NCI-H82 treated with DMSO at 0.1 percent for 48 hours (cell line): ENCODE measurements at regions not wholly inside any gene's neighbourhood (a gene's known extent, or its start where the extent isn't known, plus 50 kb on each side); places are given as distances from the start of the nearest gene placed in this dataset.
"Not testable (repeated sequence)": the region's sequence is repeated elsewhere in the genome, so short reads cannot be mapped to it uniquely, and the experiment has no call there.

Experiments used
- DNase-seq: peaks from one replicate; lab custom pipeline; 2025; ENCODE audit not compliant: unreplicated experiment; lab: John Stamatoyannopoulos, UW

GRCh38 chr21:38916214-38916964, 110.7 kb downstream of the ETS2 start:
- no peak for DNase-seq

GRCh38 chr21:38915546-38915945, 109.8 kb downstream of the ETS2 start:
- DNase-seq, result no peak

- DNase-seq, result no peak
Observed at GRCh38 chr21:38914528-38915293, 109.0 kb downstream of the ETS2 start.

- DNase-seq, result no peak
Observed at GRCh38 chr21:38913893-38914527, 108.3 kb downstream of the ETS2 start.

GRCh38 chr21:38913120-38913892, 107.6 kb downstream of the ETS2 start:
- DNase-seq, result no peak

GRCh38 chr21:38912789-38913119, 107.0 kb downstream of the ETS2 start:
- DNase-seq, result no peak

DNA sequence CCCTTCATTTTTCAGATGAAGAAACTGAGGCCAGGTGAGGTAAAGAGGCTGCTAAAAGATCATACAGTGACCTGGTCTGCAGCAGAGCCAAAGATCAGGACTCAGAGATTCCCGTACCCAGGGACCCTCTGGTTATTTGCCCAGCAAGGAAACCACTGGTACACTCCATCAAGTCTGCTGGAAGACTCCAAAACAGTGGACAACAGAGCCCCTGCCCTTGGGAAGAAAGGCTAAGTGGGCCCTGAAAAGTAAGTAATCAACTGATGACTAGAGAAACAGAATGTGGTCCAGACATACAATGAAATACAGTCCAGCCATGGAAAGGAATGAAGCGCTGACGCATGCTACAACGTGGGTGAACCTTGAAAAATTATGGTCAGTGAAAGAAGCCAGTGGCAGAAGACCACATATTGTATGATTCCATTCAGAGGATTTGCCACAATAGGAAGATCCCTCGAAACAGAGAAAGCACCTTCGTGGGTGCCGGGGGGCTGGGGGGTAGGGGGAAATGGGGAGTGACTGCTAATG, 106.4 kb downstream of the ETS2 start:
- DNase-seq, result no peak

DNA sequence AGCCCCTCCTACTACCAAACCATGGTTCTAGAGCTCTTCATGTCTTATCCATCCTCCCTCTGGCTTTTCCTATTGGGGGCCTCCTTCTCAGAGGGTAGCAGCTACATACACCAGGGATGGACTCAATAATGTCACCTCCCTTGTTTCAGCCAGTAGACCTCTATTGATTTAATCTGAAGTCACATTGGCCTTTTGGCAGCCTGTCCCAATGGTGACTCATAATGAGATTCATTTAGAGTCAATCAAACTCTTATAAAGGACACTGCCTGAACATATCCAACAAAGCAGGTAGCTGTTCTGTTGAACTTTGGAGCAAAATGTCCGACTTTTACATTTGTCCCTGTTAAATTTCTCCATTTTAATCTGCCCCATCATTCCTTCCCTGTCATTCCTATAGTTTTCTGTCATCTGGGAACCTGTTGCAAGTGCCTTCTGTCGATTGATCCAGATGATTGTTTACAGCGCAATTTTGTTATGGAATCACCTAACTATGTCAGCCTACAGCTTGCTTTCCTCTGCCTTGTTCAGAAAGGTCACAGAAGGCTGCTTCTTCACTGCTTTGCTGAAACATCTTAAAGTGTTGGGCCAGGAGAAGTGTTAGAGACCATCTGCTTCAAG, 105.9 kb downstream of the ETS2 start:
- no peak for DNase-seq

- DNase-seq, result no peak
Observed at GRCh38 chr21:38910390-38911067, 104.8 kb downstream of the ETS2 start.

- DNase-seq, result no peak
Observed at GRCh38 chr21:38909929-38910328, 104.2 kb downstream of the ETS2 start.

- no peak for DNase-seq
Observed at GRCh38 chr21:38909109-38909508, 103.4 kb downstream of the ETS2 start.

GRCh38 chr21:38908537-38908936, 102.8 kb downstream of the ETS2 start:
- DNase-seq, result no peak

DNA sequence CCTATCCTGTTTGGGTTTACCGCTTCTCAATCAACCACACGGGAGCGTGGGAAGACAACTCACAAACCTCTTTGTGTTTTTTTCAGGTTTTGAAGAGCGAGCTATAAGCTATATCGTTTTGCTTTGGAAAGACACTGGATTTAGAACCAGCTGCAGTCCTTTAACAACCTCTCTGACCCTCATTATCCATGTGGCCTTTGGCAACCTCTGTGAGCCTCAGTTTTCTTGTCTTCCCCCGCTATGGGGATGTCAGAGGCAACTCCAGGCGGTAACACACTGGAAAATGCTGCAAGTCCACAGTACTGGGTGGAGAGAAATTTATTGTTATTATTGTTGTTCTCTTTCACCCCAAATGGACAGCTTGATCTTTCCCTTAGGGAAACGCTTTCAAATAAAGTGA, 100.0 kb downstream of the ETS2 start:
- DNase-seq, result no peak

- no peak for DNase-seq
Observed at GRCh38 chr21:38905328-38905727, 99.6 kb downstream of the ETS2 start.

- no peak for DNase-seq
Observed at GRCh38 chr21:38903690-38904139, 98.0 kb downstream of the ETS2 start.

DNA sequence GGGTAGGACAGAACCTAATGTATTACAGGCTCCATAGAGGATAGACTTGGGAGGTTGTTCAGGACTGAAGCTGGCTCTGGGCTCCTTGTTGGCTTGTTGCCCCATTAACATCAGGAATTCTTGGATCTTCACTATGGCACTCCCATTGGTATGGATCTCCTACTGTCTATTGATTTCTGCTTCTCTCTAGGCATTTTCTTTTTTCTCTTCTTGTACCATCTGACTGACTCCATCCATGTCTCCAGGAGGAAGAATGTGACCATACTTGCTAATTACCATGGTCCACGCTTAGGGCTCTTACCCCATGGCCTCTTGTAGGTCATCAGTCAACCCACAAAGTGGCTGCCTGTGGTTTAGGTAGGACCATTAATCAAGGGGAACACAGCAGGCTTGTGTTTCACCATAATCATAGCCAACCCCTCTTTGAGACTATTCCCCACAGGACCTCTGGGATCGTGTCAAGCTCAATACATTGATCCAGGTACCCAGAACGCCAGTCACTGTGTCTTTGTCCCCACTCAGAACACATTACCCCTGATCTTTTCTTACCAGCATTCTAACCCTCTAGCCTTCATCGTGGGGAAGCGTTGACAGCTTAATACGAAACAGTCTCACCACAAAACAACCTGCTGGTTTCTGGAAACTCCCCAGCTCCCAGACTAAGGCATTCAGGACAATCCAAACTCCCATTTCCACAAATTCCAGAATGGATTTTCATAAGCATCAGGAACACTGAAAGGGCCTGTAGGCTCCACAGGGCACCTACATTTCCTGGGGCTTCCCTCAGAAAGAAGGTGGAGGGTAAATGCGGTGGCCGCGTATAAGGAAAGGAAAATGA, 97.1 kb downstream of the ETS2 start:
- DNase-seq, result no peak

DNA sequence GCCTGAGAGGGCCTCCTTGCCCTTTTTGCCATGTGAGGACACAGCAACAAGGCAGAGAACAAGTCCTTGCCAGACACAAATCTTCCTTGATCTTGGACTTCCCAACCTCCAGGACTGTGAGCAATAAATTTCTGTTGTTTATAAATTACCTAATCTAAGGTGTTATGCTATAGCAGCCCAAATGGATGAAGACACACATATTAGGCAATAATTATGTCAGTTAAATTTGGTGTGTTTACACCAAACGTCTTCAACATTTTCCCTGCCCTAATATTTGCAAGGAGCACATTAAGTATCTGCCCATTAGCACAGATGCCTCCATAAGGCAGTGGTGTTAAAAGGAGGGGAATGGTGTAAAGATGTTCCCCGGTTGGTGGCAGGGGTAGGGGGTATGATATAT, 94.8 kb downstream of the ETS2 start:
- DNase-seq, result no peak

DNA sequence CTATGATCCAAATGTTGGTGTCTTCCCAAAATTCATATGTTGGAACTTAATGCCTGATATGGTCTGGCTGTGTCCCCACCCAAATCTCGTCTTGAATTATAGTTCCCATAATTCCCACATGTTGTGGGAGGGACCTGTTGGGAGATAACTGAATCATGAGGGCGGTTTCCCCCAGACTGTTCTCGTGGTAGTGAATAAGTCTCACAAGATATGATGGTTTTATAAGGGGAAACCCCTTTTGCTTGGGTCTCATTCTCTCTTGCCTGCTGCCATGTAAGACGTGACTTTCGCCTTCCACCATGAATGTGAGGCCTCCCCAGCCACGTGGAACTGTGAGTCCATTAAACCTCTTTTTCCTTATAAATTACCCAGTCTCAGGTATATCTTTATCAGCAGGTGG, 94.3 kb downstream of the ETS2 start:
- DNase-seq, result not testable (repeated sequence)

- no peak for DNase-seq
Observed at GRCh38 chr21:38899277-38899947, 93.7 kb downstream of the ETS2 start.
